Activated CD4-positive, alpha-beta T cell treated with anti-CD3 and anti-CD28 coated beads, Interleukin-2, amount 10 ng/mL, durations not matched to agents 7 days and 5 days (primary cell): ENCODE measurements at regions not wholly inside any gene's neighbourhood (a gene's known extent, or its start where the extent isn't known, plus 50 kb on each side); places are given as distances from the start of the nearest gene placed in this dataset.

Experiments
- CTCF ChIA-PET: fragments of 350-600 bp; sonication (Branson Sonifier 250); formaldehyde crosslinking; loops from one replicate; lab custom pipeline; 2021; ENCODE audit warnings: antibody characterized with exemption; lab: Charles Lee
- POLR2A ChIA-PET: fragments of 350-600 bp; sonication (Branson Sonifier 250); formaldehyde crosslinking; loops from one replicate; lab custom pipeline; 2021; ENCODE audit warnings: antibody characterized with exemption; lab: Charles Lee
- DNase-seq: peaks from one replicate; pipeline ENCODE4 v3.0.0-alpha.2; 2020
- H3K27ac Mint-ChIP-seq: one replicate; pipeline ENCODE4 v1.8.0; 2021; ENCODE audit warnings: mild to moderate bottlenecking, moderate library complexity, mixed read lengths
- H3K27me3 Mint-ChIP-seq: one replicate; pipeline ENCODE4 v1.8.0; 2021; ENCODE audit warnings: mixed read lengths
- H3K36me3 Mint-ChIP-seq: one replicate; pipeline ENCODE4 v1.8.0; 2021; ENCODE audit warnings: low read depth, mixed read lengths
- H3K4me1 Mint-ChIP-seq: one replicate; pipeline ENCODE4 v1.8.0; 2021; ENCODE audit warnings: mixed read lengths
- H3K4me3 Mint-ChIP-seq: one replicate; pipeline ENCODE4 v1.8.0; 2021; ENCODE audit warnings: mild to moderate bottlenecking, moderate library complexity, mixed read lengths
- H3K9me3 Mint-ChIP-seq: one replicate; pipeline ENCODE4 v1.8.0; 2021; ENCODE audit warnings: mixed read lengths

- CTCF ChIA-PET, result no interaction called here
- no peaks in the 10 kb centered on the region for H3K36me3 Mint-ChIP-seq
Observed at GRCh38 chr5:82817897-82818676, 259.1 kb downstream of the TMEM167A start.

DNA sequence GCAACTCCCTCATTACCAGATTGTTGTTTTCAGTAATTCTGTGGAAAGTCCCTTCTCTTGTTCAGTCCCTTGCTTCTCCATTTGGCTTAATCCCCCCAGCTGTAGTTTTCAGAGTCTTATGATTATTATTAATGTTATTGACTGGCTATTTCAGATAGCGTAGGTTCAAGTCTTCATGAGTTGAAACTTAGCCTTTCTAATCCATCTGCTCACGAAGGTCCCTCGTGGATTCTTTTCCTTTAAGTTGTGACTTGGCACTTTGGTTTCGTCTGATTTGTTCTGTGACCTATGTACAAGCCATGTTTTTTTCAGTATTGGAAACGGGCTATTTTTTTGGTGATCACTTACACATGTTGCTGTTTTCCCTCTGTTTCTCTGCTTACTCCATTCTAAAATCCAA is 260.3 kb downstream of the TMEM167A start:
- POLR2A ChIA-PET, result no interaction called here

More at GRCh38 chr5:82817897-82818676, 259.1 kb downstream of the TMEM167A start:
- no peak for DNase-seq
- Mint-ChIP-seq H3K4me3 (no peak overlapping the region), H3K4me1 (peaks cover 7% of the 10 kb centered on the region), H3K9me3 (peaks cover 4% of the 10 kb centered on the region), H3K27ac (no peak overlapping the region), H3K27me3 (no peaks in the 10 kb centered on the region)
- POLR2A ChIA-PET, result no interaction called here

DNA sequence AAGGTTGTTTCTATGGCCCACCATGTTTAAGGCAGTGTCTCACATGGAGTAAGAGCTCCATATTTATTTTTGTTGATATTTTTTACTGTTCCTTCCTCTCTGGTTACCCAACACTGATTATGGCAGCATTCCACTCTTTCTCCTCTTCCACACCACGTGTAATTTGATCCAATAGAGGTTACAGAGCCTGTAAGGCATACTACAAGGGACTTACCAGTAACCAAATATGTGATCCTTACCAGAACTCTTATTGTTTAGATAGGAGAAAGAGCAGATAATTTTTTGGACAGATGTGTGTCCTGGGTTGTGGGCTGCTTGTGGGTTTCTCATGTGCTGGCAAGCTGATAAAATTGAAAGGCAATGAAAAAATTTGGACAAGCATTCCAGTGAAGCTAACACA is 261.3 kb downstream of the TMEM167A start:
- H3K4me3 Mint-ChIP-seq, result no peak overlapping the region
- H3K27me3 Mint-ChIP-seq, result no peaks in the 10 kb centered on the region
- peaks cover 5% of the 10 kb centered on the region for H3K4me1 Mint-ChIP-seq
- no peak for DNase-seq
- no peaks in the 10 kb centered on the region for H3K36me3 Mint-ChIP-seq
- POLR2A ChIA-PET, result no interaction called here
- H3K27ac Mint-ChIP-seq, result no peak overlapping the region
- peaks cover 2% of the 10 kb centered on the region for H3K9me3 Mint-ChIP-seq
- CTCF ChIA-PET, result no interaction called here

More for the DNA sequence above, 260.3 kb downstream of the TMEM167A start:
- DNase-seq, result no peak
- H3K4me1 Mint-ChIP-seq, result peaks cover 7% of the 10 kb centered on the region
- no peak overlapping the region for H3K27ac Mint-ChIP-seq
- CTCF ChIA-PET, result no interaction called here
- no peaks in the 10 kb centered on the region for H3K36me3 Mint-ChIP-seq
- H3K4me3 Mint-ChIP-seq, result no peak overlapping the region
- peaks cover 2% of the 10 kb centered on the region for H3K9me3 Mint-ChIP-seq
- no peaks in the 10 kb centered on the region for H3K27me3 Mint-ChIP-seq

GRCh38 chr5:82813861-82814260 is 263.3 kb downstream of the TMEM167A start:
- Mint-ChIP-seq H3K4me1 (no peaks in the 10 kb centered on the region), H3K27ac (no peak overlapping the region), H3K36me3 (no peaks in the 10 kb centered on the region), H3K27me3 (no peaks in the 10 kb centered on the region), H3K4me3 (no peak overlapping the region), H3K9me3 (no peaks in the 10 kb centered on the region)
- CTCF ChIA-PET, result no interaction called here
- no peak for DNase-seq
- POLR2A ChIA-PET, result no interaction called here

DNA sequence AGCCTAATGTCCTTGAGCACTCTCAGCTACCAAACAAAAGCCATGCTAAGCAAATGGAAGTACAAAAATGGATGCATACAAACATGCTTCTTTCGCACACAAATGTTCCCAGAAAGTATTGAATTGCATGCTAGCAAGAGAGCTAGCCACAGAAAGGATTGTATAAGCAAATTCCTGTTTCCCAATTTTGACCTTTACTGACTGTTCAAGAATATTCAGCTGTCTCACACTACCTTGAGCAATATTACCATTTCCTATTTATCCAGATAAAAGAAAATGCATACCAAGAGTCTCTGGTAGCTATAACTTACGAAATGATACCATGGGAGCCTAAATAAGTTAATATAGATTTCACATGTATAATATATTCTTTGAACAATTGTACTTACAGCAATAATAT is 264.6 kb downstream of the TMEM167A start:
- ChIA-PET POLR2A (interaction anchor here (0.6 kb wide), 1 partner anchor 22 kb away, joined by 3 read pairs; no protein-coding TSS in a partner anchor), CTCF (interaction anchor here (0.6 kb wide), 1 partner anchor 217 kb away, joined by 4 read pairs; no protein-coding TSS in a partner anchor)
- H3K27me3 Mint-ChIP-seq, result no peaks in the 10 kb centered on the region
- no peak for DNase-seq
- H3K4me1 Mint-ChIP-seq, result no peaks in the 10 kb centered on the region
- no peak overlapping the region for H3K27ac Mint-ChIP-seq
- no peaks in the 10 kb centered on the region for H3K9me3 Mint-ChIP-seq
- H3K4me3 Mint-ChIP-seq, result no peak overlapping the region
- H3K36me3 Mint-ChIP-seq, result no peaks in the 10 kb centered on the region

DNA sequence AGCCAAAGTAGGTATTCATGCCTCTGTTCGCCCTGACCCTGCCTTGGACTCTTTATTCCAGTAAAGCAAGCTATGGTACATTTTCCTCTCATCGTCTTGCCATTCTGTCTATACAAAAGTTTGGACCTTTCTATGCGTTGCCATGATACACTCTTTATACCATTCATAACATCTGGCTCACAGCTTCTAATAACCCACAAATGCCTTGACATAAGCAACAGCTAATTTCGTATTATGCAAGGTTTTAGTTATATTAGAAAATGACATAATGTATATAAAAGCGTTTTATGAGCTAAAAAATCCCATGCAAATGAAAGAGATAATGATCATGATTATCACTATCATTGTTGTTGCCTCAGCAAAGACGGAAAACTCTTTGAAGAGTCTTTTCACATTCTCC is 265.7 kb downstream of the TMEM167A start:
- Mint-ChIP-seq H3K4me1 (no peaks in the 10 kb centered on the region), H3K27ac (no peak overlapping the region), H3K4me3 (no peak overlapping the region), H3K36me3 (no peaks in the 10 kb centered on the region), H3K9me3 (no peaks in the 10 kb centered on the region), H3K27me3 (no peaks in the 10 kb centered on the region)
- POLR2A ChIA-PET, result no interaction called here
- CTCF ChIA-PET, result interaction anchor here (0.6 kb wide), 1 partner anchor 320 kb away, joined by 3 read pairs; no protein-coding TSS in a partner anchor
- DNase-seq, result no peak

DNA sequence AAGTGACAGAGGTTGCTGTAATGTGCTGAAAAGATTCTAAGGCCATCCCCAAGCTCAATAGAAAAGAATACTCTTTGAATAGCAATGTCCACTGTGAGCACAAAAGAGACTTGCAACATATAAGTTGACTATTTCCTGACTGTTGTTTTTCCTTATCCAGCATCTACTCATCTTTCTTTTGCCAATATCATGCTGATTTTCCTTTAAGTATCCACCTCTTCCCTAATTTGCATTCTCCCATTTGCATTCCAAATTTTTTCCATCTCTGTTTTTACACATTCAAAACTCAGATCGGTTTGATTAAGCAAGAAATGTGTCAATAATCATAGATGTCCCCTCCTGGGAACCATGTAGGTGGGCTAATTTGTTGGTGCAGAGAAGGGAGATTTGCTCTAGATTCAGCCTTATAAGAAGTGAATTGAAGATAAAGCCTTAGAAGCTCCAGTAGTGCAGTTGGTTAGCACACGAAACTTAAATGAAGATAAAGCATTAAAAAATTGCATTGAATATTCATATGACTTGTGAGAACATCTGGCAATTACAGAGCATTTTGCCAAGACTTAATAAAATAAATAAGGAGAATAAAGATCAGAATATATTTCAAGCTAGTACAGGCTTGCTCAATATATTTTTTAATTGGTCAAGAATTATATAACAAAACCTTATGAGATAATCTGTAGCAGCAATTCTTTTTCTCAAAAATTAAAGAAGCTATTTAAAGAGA is 267.6 kb downstream of the TMEM167A start:
- Mint-ChIP-seq H3K27me3 (no peaks in the 10 kb centered on the region), H3K36me3 (no peaks in the 10 kb centered on the region), H3K4me1 (no peaks in the 10 kb centered on the region), H3K9me3 (no peaks in the 10 kb centered on the region), H3K4me3 (no peak overlapping the region), H3K27ac (no peak overlapping the region)
- POLR2A ChIA-PET, result no interaction called here
- no peak for DNase-seq
- CTCF ChIA-PET, result no interaction called here

GRCh38 chr5:82808960-82809359 is 268.2 kb downstream of the TMEM167A start:
- Mint-ChIP-seq H3K4me3 (no peak overlapping the region), H3K27me3 (no peaks in the 10 kb centered on the region), H3K4me1 (no peaks in the 10 kb centered on the region), H3K9me3 (no peaks in the 10 kb centered on the region), H3K27ac (no peak overlapping the region), H3K36me3 (no peaks in the 10 kb centered on the region)
- ChIA-PET POLR2A (no interaction called here), CTCF (no interaction called here)
- no peak for DNase-seq

DNA sequence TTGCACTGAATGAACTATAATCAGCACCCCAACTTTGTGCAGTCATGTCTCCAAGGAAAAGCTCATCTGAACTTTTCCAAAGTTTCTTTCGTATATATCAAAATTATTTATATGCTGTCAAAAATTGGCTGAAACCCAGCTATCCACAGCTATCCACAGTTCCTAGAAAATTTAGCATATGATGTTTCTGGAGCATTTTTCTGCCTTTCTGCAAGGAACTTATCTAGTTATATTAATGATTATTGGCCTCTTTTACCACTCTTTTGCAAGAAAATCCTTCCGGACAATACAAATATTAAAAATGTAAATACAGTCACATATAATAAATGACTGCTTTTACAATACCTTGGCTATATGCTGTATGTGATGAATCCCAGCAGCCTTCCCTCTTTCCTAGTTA is 270.2 kb downstream of the TMEM167A start:
- Mint-ChIP-seq H3K27me3 (no peaks in the 10 kb centered on the region), H3K36me3 (no peaks in the 10 kb centered on the region), H3K4me3 (no peak overlapping the region), H3K27ac (no peak overlapping the region), H3K4me1 (no peaks in the 10 kb centered on the region), H3K9me3 (no peaks in the 10 kb centered on the region)
- POLR2A ChIA-PET, result no interaction called here
- DNase-seq, result no peak
- CTCF ChIA-PET, result no interaction called here

DNA sequence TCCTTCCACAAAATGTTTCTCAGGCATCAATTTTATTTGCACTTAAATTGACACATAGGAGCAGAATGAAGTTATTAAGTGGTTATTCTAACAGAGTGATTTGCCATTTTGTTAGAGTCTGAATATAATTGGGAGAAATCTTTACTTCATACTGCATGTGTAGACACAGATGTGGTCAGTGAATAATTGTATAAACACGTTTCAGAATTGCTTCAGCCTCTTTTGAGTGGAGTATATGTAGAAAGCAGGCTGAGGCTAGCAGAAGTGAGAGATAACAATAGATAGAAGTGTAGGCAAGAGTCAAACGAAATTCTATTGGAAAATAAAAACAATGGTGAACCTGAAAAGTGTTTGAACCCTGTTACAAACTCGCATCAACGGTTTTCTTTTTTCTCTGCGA is 270.7 kb downstream of the TMEM167A start:
- Mint-ChIP-seq H3K27ac (no peak overlapping the region), H3K27me3 (no peaks in the 10 kb centered on the region), H3K9me3 (no peaks in the 10 kb centered on the region), H3K4me1 (no peaks in the 10 kb centered on the region), H3K36me3 (no peaks in the 10 kb centered on the region), H3K4me3 (no peak overlapping the region)
- POLR2A ChIA-PET, result no interaction called here
- no peak for DNase-seq
- CTCF ChIA-PET, result no interaction called here

DNA sequence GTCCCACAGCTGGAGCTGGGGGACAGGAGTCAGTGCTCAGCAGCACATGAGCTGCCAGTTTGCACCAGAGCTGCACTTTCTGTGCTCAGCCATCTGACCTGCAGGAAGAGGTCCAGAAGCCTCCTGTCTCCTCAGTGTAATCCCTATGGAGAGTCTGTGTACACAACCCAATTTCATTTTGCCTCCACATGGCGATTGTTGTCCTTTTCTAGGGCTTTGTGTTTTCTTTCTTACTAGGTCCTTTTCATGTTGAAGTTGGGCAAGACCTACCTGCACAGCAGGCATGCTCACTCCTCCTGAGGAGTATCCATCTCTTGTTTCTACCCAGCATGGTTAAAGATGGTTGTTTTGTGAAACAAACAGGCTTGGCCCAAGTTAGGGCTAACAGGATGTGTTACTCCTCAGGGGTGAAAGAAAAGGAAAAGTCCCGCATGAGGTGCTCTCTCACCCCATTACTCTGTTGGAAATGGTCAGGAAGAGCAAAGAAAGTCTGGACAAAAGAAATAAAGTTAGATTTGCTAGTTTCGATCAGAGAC is 273.0 kb downstream of the TMEM167A start:
- Mint-ChIP-seq H3K4me1 (no peaks in the 10 kb centered on the region), H3K4me3 (no peak overlapping the region), H3K27ac (no peak overlapping the region), H3K9me3 (no peaks in the 10 kb centered on the region), H3K27me3 (peaks cover 1% of the 10 kb centered on the region), H3K36me3 (no peaks in the 10 kb centered on the region)
- DNase-seq, result no peak
- ChIA-PET POLR2A (no interaction called here), CTCF (interaction anchor here (0.6 kb wide), 1 partner anchor 935 kb away, joined by 3 read pairs; no protein-coding TSS in a partner anchor)

DNA sequence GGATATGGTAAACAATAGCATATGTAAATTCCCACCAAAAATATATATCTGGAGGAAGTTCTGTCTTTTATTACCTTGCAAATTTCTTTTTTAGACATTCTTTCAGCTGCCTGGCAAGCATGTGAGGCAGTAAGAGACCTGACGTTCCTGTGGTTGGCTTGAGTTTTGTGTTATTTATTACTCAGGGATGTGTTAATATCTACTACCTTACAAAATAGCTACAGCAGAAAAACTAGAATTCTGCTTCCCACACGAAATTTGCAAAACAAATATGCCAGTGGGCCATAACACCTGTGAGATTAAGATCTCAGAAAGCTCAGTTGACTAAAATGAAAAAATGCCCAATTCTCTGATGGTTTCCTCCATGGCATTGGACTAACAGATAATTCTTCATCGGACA is 274.2 kb downstream of the TMEM167A start:
- no peak overlapping the region for H3K4me3 Mint-ChIP-seq
- H3K36me3 Mint-ChIP-seq, result no peaks in the 10 kb centered on the region
- no peak for DNase-seq
- H3K4me1 Mint-ChIP-seq, result no peaks in the 10 kb centered on the region
- POLR2A ChIA-PET, result no interaction called here
- H3K27ac Mint-ChIP-seq, result no peak overlapping the region
- no peaks in the 10 kb centered on the region for H3K9me3 Mint-ChIP-seq
- H3K27me3 Mint-ChIP-seq, result peaks cover 2% of the 10 kb centered on the region
- CTCF ChIA-PET, result interaction anchor here (1.2 kb wide), 1 partner anchor 9 kb away, joined by 4 read pairs; no protein-coding TSS in a partner anchor

GRCh38 chr5:82800826-82801225 is 276.4 kb downstream of the TMEM167A start:
- H3K27ac Mint-ChIP-seq, result no peak overlapping the region
- H3K4me1 Mint-ChIP-seq, result no peaks in the 10 kb centered on the region
- H3K27me3 Mint-ChIP-seq, result peaks cover 8% of the 10 kb centered on the region
- ChIA-PET CTCF (interaction anchor here (1.0 kb wide), 1 partner anchor 29 kb away, joined by 3 read pairs; no protein-coding TSS in a partner anchor), POLR2A (no interaction called here)
- H3K36me3 Mint-ChIP-seq, result no peaks in the 10 kb centered on the region
- H3K9me3 Mint-ChIP-seq, result no peaks in the 10 kb centered on the region
- H3K4me3 Mint-ChIP-seq, result no peak overlapping the region
- DNase-seq, result no peak
